ENCODE measurements at regions not wholly inside any gene's neighbourhood (a gene's known extent, or its start where the extent isn't known, plus 50 kb on each side); places are given as distances from the start of the nearest gene placed in this dataset.

DNA sequence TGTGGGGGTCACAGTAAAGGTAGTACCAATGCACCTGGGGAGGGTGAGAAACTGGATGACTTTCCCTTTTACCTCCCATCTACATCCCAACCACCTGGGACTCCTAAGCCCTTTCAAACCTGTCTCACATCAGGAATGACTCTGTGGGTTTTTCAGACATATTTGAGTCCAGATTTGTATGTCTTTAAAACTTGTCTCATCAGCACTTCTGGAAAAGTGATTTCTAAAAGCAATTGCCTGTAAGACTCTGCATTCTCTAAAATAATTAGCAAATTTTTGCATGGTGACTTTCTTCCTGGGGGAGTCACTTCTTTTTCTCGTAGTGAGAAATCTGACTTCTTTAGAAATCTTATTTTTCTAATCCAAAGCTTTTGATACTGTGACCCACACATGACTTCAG, 1553.0 kb upstream of the PIK3C3 start:
- no peak for DNase-seq

DNA sequence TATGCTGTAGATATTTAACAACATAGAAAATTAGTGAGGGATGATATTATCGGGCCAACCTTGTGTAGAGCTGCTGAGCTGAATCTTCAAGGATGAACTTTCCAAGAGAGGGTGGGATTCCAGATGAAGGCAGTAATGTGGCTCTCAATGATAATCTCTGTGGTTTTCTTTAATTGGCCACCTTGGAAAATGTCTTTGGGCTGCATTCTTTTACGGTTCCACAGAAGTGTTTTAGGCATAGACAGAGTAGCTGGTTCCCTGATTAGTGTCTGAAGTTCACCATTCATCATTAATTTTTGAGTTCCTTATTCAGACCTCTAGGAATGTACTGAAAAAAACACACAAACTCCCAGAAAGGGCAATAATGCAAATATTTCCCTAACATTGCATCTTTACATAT, 1566.9 kb upstream of the PIK3C3 start:
- DNase-seq = no peak

DNA sequence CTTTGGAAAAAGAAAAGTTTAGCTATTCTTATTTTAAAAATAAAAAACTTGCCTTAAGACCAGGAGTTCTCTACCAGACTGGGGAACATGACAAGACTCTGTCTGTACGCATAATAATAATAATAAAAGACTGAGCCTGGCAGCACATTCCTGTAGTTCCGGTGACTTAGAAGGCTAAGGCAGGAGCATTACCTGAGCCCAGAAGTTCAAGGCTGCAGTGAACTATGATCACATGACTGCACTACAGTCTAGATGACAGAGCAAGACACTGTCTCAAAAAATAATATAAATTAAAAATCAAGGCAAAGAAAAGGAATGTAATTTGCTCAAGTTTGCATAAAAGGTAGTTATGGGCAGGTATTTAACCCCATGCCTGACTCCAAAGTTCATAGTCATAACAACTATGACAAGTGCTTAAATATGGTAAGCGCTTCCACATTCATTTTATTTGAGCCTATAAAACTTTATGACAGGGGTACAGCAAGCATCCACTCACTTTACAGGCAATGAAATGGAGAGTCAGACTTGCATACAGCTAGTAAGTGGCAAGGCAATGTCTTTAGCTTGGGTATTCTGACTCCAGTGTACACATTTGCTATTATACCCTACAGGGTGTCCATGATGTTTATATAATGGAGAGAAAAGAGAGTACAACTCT, 1567.8 kb upstream of the PIK3C3 start:
- DNase-seq = no peak

DNA sequence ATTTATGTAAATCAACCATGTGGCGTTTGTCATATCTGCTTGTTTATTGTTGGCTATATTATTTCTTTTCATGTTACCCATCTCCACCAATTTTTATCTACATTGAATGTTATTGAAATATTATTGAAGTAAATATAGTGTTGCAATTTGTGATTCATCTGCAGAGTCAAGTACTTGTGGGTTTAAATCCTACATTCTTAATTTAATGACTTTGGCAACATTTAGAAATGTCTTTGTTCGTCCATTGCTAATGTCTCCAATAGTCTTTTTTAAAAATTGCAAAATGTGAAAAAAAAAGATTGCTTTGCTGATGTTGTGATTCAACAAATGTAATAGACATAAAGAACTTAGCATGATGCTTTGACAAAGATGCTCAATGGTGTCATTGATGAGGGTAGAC, 1572.8 kb upstream of the PIK3C3 start:
- DNase-seq = no peak

DNA sequence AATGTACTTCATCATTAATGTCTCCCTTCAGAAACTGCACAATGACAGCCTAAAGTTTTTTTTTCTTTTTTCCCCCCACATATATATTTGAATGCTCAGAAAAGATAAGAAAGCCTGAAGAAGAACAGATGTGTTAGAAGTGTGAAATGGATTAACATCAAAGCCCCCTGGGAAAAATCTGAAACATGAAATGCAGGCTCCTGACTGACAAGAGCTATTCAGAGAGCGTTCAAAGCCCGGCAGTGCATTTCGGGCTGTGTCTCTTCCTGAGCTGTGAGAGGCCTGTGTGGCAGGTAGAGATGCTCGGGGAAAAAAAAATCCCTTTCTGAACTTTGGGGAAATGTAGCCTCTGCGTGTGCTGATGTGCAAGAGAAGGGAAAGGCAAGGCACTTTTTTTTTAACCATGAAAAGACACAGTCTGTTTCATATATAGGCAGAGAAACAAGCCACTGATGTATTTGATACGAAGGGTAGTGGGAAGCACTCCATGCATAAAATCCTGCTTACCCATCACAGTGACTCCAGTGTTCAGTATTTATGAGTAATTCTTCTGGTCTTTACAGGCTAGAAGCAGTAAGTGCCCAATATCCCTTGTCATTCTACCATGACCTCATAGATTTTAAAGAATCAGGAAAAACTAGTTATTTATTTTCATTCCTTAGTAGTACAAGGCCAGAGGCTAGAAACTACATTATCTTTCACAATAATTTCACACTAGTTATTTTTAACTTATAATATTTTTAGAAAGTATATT, 1574.2 kb upstream of the PIK3C3 start:
- DNase-seq = no peak

DNA sequence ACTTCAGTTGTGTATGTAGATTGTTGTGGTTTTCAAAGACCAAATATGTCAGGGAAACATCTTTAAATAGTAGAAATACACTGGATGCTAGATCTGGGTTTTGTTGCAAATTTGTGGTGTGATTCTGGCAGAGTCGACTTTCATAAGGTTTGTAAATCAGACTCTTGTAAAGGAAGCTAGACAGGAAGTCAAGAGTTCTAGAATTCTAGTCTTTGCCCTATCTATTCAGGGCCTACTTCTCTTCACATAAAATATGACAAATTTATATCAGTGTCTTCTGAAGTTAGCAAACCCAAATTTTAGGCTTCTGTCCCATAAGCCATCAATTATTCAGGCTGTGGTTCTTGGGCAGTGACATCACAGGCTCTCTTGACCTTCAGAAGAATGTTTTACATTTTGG, 1579.2 kb upstream of the PIK3C3 start:
- DNase-seq = no peak

DNA sequence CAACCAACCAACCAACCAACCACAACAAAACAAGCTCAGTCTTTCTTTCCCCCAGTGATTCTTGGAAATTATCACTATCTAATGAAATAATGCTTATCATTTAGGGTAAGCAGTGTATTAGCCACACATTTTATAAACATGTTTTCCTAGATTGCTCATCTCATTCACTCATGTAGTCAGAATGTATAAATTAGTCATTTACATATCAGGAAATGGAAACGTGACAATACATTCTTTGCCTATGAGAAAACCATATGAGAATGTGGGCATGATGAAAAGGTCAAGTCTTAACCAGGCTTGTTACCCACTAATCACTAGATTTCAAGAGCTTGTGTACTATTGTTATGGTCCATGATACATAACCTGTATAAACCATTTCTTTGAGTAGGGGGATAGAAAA, 1583.4 kb upstream of the PIK3C3 start:
- no peak for DNase-seq

DNA sequence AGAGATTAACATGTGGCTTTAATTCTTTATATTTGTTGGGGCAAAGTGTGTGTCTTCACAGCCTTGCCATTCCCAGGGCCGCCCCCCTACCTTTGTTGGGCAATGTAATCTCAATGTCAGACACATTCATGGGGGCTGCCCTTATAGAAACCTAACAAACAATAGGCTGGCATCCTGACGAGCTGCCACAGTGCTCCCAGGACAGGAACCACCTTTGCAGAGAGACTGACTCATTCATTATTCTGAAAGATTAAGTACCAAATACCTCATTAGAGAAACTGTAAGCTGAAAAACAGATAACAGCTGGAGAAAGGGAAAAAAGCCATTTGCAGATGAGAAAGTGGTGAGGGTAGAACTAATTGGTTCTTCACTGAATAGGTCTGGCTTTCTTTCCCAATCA, 1587.5 kb upstream of the PIK3C3 start:
- no peak for DNase-seq

DNA sequence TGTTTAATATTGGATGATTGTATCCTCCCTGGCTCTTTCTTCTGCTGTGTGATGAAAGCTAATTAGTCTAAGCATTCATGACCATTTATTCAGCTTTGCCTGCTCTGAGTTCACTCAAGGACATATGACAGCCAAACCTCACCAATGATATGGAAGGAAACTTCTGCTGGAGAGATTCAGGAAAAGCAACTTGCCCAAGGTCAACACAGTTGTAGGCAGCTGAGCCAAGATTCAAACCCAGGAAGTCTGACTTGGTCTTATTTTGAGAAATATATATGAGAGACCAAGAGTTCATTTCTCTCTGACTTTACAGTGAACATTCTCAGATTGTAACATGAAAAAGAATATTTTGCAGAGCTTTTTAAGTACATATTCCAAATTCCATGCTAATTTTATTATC, 1588.5 kb upstream of the PIK3C3 start:
- DNase-seq = no peak

DNA sequence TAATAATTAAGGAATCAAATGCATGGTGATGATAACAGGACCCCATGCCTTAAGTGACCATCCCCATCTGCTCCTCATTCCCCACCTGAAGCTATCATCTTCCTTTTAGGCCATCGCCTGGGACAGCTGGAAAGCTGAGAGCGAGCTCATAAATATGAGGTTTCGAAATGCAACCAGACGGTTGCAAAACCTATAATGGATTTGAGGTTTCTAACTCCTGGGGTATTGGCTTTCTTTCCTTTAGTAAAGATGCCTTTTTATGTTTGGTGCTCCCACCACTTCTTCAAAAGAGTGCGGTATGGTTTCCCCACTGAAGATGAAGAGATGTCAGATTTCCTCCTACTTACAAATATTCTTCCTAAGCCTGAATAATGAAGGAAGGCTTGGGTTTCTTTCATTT, 1589.5 kb upstream of the PIK3C3 start:
- no peak for DNase-seq

DNA sequence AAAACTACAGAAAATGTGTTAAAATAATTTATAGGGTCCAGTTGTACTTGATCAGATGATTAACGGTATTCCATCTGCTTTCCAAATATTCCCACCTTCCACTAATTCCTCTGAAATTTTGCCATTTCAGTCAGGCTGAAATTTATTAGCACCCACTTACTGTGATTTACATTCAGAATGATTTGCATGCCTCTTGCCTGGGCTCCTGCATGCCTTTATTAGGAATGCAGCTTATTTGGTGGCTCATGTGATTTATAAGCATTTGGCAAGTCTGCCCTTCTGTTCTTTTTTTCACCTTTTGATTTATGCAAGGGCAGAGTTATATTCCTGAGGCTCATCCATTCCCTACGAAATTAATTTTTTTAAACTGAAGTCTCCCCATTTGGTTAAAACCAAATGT, 1594.5 kb upstream of the PIK3C3 start:
- DNase-seq = no peak

DNA sequence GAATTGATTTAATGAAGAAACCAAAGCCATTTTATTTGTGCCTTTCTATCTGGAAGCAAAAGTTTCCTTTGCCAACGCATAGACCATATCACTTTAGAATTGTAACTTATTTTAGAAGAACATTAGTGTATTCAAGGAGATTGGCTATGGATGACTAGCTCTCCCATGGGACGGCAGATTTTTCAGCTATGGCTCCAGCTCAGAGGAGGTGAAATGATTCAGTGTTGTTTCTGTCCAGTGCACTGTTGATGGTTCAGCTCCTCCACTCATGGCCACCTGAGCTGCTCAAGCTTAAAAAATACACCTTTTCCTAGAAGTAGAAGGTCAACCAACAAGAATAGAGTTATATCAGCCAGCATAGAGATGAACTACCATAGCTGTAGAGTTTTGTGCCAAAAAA, 1597.5 kb upstream of the PIK3C3 start:
- no peak for DNase-seq

DNA sequence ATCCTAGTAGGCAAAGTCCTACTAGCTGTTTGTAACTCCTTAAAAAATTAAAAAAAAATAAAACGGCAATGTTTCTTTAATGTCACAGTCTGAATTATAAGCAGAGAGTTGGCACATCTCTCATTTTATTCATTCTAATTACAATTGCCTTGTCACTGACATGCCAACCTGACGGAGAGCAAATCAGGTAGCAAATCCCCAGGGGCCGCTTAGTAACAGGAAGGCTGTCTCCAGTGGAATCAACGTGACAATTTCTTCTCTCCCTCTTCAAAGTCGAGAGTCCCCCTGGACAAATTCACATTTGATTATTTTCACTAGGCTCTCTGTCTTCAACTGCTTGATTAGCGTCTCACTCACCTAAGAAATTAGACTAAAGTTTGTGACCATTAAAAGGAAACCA, 1598.9 kb upstream of the PIK3C3 start:
- DNase-seq = peak; percentile 50

DNA sequence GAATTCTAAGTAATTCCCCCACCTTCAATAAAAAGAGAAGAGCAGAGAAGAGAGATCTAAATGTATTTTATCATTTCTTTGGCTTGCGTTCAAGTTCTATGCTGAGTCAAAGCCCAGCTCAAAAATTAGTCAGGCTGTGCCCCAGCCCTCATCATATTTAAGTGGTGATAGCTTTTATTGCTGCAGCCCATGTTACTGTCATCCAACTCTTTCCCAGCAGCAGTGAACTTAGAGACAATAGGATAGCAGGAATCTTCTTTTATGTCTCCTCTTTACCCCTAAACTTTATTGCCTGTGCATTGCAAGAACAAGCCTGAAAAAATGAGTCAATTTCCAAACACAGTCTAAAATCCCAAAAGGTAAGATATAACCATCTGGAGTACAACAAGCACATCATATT, 1599.3 kb upstream of the PIK3C3 start:
- no peak for DNase-seq

DNA sequence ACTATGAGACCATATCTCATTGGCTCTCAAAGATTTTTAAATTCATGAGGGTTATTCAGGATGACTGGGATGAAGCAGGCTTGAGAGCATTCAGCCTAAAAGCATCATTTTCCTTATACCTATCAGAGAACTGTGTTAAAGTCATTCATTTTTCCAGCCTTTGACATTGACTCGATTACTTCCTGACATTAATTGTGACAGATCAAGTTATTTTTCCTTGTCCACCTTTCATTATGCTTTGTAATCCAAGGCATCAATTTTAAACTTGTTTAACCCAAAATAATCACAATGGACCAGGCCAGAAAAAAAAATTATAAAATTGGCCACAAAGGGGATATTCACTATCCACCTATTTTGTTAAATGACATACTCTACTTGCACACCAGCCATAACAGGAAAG, 1606.8 kb upstream of the PIK3C3 start:
- DNase-seq = no peak

DNA sequence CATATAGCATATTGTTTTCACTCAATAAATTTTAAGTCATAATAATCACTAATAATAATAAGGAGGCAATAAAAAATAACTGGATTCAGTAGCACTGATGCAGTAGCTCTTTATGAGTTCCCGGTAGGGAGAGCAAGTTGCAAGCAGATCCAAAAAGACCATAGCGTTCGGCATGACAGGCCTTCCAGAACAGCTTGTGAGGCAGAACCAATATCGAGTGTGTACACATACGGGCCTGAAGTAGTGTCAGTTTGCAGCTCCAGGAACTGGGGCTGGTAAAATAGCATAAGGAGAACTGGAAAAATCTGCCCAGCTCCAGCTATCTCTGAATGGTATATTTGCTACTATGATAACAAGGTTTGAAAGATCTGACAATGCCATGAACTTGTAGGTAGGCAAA, 1607.8 kb upstream of the PIK3C3 start:
- no peak for DNase-seq

DNA sequence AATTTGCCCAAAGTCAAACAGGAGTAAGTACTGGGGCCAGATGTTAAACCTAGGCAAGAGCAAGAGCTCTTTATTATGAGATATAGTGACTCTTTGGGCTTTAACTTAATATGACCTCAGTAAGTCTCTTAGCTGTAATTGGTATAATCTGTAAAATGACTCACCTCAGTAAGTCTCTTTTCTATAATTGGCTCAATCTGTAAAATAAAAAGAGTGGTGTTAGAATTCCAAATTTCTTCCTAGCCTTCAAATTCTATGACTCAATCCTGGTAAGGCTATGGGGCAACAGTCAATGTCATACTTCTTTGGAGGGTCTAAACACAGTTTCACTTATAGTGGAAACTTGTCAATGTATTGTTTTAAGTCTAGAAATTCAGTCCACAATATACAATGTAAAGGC, 1608.9 kb upstream of the PIK3C3 start:
- no peak for DNase-seq

DNA sequence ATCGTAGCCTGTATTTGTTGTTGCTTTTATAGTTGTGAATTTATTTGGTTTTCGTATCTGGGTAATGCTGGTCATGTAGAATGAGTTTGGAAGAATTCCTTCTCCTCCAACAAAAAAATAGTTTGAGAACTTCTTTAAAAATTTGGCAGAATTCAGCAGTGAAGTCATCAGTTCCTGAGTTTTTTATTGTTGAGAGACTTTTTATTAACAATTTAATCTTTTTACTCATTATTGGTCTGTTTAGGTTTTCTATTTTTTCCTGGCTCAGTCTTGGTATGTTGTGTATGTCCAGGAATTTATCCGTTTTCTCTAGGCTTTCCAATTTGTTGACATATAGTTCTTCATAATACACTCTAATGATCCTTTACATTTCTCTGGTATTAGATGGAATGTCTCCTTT, 1613.3 kb upstream of the PIK3C3 start:
- no peak for DNase-seq

DNA sequence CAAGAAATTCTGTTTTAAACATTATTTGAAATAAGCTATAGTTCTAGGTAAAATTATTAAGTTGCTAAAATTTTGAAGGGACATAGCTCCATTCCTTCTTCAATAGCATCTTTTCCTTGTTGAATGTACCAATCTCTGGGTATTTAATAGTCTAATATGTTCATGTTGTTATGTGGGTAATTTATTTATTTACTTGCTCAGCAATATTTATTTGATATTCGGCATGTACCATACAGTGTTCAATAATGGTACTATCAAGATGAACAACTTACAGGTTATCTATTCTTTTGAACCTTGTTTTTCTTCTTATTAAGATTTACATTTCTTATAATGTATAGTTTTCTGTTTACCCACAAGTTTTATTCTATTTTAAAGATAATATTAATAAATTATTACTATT, 1616.8 kb upstream of the PIK3C3 start:
- DNase-seq = no peak

DNA sequence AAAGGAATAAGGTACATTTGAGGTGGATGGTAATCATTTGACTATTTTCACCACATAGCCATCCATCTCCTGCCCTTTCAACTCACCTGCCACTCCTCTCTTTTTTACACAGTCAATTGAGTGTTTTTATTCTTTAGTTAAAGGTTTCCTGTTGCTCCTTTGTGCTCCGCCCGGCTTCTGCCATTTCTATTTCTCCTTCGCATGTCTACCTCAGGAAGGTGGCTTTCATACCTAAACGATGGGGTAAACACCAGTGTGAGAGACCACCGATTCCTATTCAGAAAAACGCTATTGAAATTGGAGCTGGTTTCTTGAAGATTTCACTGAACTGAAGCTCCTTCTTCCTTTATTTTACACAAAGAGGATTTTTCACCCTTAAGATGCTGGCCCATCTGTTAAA, 1628.0 kb upstream of the PIK3C3 start:
- no peak for DNase-seq

DNA sequence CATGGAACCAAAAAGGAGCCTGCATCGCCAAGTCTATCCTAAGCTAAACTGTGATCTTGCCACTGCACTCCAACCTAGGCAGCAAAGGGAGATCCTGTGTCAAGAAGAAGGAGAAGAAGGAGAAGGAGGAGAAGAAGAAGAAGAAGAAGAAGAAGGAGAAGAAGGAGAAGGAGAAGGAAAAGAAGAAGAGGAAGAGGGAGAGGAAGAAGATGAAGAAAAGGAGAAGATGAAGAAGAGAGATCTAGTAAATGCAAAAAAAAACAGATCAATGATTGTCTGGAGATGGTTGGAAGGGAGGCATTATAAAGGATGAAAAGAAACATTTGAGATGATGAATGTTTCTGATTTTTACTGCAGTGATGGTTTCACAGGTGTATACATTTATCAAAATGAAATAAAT, 1629.0 kb upstream of the PIK3C3 start:
- DNase-seq = no peak

DNA sequence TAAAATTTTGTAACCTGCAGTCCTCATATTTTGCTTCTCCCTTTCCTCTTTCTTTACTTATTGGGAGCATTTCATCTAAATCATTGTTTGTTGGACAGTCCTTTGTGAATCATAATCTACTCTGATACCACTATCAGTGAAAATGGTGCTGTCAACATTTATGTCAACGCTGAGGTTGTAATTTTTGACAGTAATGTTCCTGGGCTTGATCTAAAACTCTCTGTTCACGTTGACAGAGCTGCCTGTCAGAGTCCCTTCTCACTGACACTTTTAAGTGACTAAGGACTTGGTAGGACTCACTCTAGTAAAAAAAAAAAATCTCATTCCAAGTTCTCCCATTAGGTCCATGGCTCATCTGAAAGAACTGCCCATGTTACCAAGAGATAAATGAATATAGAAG, 1640.8 kb upstream of the PIK3C3 start:
- DNase-seq = no peak

DNA sequence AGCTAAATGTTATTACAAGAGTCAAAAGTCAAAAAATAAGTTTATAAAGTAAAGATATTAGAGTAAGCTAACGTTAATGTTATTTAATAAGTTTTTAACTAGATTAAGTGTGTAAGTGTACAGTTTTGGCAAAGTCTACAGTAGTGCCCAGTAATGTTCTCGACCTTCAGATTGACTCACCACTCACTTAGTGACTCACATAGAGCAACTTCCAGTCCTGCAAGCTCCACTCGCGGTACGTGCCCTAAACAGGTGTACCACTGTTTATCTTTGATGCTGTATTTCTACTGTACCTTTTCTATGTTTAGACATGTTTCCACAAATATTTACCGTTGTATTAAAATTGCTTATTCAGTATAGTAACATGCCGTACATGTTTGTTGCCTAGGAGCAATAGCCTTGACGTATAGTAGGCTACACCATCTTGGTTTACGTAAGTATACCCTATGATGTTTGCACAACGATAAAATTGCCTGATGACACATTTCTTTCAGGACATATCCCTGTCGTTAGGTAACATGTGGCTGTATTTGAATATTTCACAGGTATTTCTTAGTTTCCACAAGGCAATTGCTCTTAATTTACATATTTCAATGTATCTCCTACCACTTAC, 1641.9 kb upstream of the PIK3C3 start:
- DNase-seq = no peak

DNA sequence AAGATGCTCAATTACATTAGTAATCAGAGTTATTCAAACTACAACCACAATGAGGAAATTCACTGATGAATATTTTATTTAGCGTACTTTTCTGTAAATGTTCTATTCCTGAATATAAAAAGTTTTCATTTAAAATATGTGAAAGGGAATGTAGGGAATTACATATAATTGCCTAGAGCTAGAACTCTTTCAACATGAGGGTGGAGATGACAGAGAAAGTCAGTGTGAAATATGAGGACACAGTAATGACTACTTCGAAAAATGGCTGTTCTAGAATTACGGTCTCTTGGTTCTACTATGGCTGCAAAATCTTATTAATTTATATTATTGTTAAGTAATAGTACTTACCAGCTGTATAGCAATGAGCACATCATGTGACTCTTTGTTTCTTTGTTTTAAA, 1647.4 kb upstream of the PIK3C3 start:
- no peak for DNase-seq
